Calu3 (cell line): ENCODE measurements at regions not wholly inside any gene's neighbourhood (a gene's known extent, or its start where the extent isn't known, plus 50 kb on each side); places are given as distances from the start of the nearest gene placed in this dataset.

Experiments
- BruUV-seq: library from RNA; stranded (reverse); fragments of 400-500 nt; replicated peaks from 2 replicates; lab custom pipeline; 2021; lab: Mats Ljungman, UMichigan
- CTCF ChIA-PET: fragments of 300-600 bp; sonication (Branson Sonifier 250); formaldehyde crosslinking; loops from one replicate; lab custom pipeline; 2022; ENCODE audit warnings: antibody characterized with exemption; lab: Charles Lee
- DNase-seq: peaks from one replicate; pipeline ENCODE4 v3.0.0; 2022
- H3K27ac Mint-ChIP-seq: one replicate; pipeline ENCODE4 v1.8.0; 2022; ENCODE audit warnings: mixed read lengths; ENCODE audit not compliant: unreplicated experiment
- H3K27me3 Mint-ChIP-seq: one replicate; pipeline ENCODE4 v1.8.0; 2022; ENCODE audit warnings: mixed read lengths; ENCODE audit not compliant: unreplicated experiment
- H3K36me3 Mint-ChIP-seq: one replicate; pipeline ENCODE4 v1.8.0; 2022; ENCODE audit warnings: mild to moderate bottlenecking, moderate library complexity, mixed read lengths; ENCODE audit not compliant: insufficient read depth, unreplicated experiment
- H3K4me1 Mint-ChIP-seq: one replicate; pipeline ENCODE4 v1.8.0; 2022; ENCODE audit warnings: mild to moderate bottlenecking, low read depth, mixed read lengths; ENCODE audit not compliant: unreplicated experiment
- H3K4me3 Mint-ChIP-seq: one replicate; pipeline ENCODE4 v1.8.0; 2022; ENCODE audit warnings: mild to moderate bottlenecking, low read depth, moderate library complexity, mixed read lengths; ENCODE audit not compliant: unreplicated experiment
- H3K9me3 Mint-ChIP-seq: one replicate; pipeline ENCODE4 v1.8.0; 2022; ENCODE audit warnings: low read depth, mixed read lengths; ENCODE audit not compliant: unreplicated experiment
- intact Hi-C: fragments of 100-400 bp; cut with micrococcal nuclease; formaldehyde crosslinking; loops from one replicate; pipeline ENCODE4 v1.10.0; 2022; ENCODE audit not compliant: unreplicated experiment
- TF ChIP-seq, protein P1 (sequence below): fragments of 200-600 bp; IDR thresholded peaks from one replicate; pipeline ENCODE4 v1.8.0; 2022; ENCODE audit warnings: antibody characterized with exemption; ENCODE audit not compliant: unreplicated experiment

DNA sequence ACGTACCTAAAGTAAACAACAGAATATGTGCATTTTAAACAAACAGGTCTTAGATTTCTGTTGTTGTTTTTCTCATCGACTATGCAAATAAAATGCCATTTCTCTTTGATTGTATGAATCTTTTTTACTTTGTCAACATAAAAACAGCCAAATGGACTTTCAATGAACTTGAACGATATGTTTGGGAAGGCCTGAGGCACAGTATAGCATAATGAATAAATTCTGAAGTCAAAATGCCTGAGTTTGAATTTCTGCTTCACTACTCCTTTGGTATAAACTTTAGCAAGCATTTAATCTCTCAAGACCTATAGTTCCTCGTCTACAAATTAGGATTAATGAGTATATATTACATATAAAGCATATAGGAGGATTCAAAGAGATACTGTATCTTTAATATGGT lies 1369.9 kb upstream of the TENM4 start:
- no peaks in the 10 kb centered on the region for H3K27me3 Mint-ChIP-seq
- BruUV-seq = no TSS peak
- H3K4me1 Mint-ChIP-seq = peaks cover 4% of the 10 kb centered on the region
- CTCF ChIA-PET = no interaction called here
- no peaks in the 10 kb centered on the region for H3K36me3 Mint-ChIP-seq
- TF ChIP-seq, protein P1, sequence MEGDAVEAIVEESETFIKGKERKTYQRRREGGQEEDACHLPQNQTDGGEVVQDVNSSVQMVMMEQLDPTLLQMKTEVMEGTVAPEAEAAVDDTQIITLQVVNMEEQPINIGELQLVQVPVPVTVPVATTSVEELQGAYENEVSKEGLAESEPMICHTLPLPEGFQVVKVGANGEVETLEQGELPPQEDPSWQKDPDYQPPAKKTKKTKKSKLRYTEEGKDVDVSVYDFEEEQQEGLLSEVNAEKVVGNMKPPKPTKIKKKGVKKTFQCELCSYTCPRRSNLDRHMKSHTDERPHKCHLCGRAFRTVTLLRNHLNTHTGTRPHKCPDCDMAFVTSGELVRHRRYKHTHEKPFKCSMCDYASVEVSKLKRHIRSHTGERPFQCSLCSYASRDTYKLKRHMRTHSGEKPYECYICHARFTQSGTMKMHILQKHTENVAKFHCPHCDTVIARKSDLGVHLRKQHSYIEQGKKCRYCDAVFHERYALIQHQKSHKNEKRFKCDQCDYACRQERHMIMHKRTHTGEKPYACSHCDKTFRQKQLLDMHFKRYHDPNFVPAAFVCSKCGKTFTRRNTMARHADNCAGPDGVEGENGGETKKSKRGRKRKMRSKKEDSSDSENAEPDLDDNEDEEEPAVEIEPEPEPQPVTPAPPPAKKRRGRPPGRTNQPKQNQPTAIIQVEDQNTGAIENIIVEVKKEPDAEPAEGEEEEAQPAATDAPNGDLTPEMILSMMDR = no peak
- no peaks in the 10 kb centered on the region for H3K9me3 Mint-ChIP-seq
- DNase-seq = no peak
- H3K4me3 Mint-ChIP-seq = no peak overlapping the region
- H3K27ac Mint-ChIP-seq = no peak overlapping the region
- intact Hi-C loops = no loop called here

- Mint-ChIP-seq H3K27ac (no peak overlapping the region), H3K9me3 (peaks cover 15% of the 10 kb centered on the region), H3K36me3 (no peaks in the 10 kb centered on the region), H3K4me3 (no peak overlapping the region), H3K4me1 (no peaks in the 10 kb centered on the region), H3K27me3 (no peaks in the 10 kb centered on the region)
- no peak for DNase-seq
- CTCF ChIA-PET = no interaction called here
- TF ChIP-seq, protein P1 = no peak
- BruUV-seq = no TSS peak
- intact Hi-C loops = no loop called here
Observed at GRCh38 chr11:80798174-80798573, 1357.3 kb upstream of the TENM4 start.

DNA sequence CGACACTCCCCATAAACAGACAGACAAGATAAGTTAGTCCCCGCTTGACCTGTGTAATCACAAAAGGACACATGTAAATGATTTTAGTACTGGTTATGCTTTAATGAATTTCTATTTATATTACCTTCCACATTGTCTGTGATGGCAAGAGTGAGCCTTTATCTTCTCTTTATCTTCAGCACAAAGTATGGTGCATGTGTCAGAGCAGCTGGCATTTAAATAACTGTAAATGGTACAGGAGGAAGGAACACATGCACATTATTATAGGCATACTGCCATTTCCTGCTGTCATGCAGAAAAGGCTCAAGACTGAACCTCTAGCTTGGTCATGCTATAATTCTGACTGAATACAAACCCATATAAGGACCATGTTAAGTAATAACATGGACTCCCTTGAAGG lies 1342.7 kb upstream of the TENM4 start:
- Mint-ChIP-seq H3K4me3 (no peak overlapping the region), H3K27me3 (no peaks in the 10 kb centered on the region), H3K9me3 (peaks cover 7% of the 10 kb centered on the region), H3K36me3 (no peaks in the 10 kb centered on the region), H3K27ac (no peak overlapping the region), H3K4me1 (peaks cover 6% of the 10 kb centered on the region)
- BruUV-seq = no TSS peak
- intact Hi-C loops = no loop called here
- TF ChIP-seq, protein P1 = no peak
- DNase-seq = no peak
- CTCF ChIA-PET = no interaction called here

GRCh38 chr11:80782135-80782885 lies 1341.5 kb upstream of the TENM4 start:
- Mint-ChIP-seq H3K9me3 (peaks cover 7% of the 10 kb centered on the region), H3K27me3 (no peaks in the 10 kb centered on the region), H3K4me3 (no peak overlapping the region), H3K4me1 (peaks cover 9% of the 10 kb centered on the region), H3K27ac (no peak overlapping the region), H3K36me3 (no peaks in the 10 kb centered on the region)
- CTCF ChIA-PET = no interaction called here
- no TSS peak for BruUV-seq
- TF ChIP-seq, protein P1 = no peak
- intact Hi-C loops = no loop called here
- DNase-seq = no peak
